ENCODE measurements at regions not wholly inside any gene's neighbourhood (a gene's known extent, or its start where the extent isn't known, plus 50 kb on each side); places are given as distances from the start of the nearest gene placed in this dataset.

DNA sequence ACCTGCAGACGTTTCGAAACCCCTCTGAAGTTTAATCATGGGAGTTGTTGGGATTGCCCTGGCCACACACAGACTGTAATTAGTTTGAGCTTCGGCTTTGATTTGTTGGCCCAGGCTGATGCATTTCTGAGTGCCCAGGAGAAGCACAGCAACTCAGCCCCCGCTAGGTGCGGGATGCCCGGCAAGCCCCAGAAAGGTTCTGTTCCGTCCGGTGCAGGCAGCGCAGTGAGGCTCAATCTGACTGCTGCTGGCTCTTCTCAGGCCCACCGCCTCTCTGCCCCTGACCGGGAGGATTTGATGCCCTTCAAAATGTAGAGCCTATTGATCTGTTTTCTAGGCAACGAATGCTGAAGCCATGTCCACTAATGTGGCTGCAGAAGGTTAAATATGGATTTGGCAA is 73.4 kb upstream of the TAF11L2 start:
- FAIRE-seq (no peak), DNase-seq (no peak), ATAC-seq (no peak)
- Histone ChIP-seq H3K27ac (no peak overlapping the region), H3K4me1 (no peaks in the 10 kb centered on the region), H3K4me3 (no peak overlapping the region), H3K27me3 (no peaks in the 10 kb centered on the region), H3K36me3 (no peaks in the 10 kb centered on the region), H3K9me3 (no peaks in the 10 kb centered on the region)
- intact Hi-C loops (cut with DNase I): no loop called here
- TF ChIP-seq, protein P1, sequence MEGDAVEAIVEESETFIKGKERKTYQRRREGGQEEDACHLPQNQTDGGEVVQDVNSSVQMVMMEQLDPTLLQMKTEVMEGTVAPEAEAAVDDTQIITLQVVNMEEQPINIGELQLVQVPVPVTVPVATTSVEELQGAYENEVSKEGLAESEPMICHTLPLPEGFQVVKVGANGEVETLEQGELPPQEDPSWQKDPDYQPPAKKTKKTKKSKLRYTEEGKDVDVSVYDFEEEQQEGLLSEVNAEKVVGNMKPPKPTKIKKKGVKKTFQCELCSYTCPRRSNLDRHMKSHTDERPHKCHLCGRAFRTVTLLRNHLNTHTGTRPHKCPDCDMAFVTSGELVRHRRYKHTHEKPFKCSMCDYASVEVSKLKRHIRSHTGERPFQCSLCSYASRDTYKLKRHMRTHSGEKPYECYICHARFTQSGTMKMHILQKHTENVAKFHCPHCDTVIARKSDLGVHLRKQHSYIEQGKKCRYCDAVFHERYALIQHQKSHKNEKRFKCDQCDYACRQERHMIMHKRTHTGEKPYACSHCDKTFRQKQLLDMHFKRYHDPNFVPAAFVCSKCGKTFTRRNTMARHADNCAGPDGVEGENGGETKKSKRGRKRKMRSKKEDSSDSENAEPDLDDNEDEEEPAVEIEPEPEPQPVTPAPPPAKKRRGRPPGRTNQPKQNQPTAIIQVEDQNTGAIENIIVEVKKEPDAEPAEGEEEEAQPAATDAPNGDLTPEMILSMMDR (IDR thresholded peaks at IDR 0.05): no peak
- WGBS, 2 donors: 56 to 67% methylated on average over 12 of the region's 12 CpGs

DNA sequence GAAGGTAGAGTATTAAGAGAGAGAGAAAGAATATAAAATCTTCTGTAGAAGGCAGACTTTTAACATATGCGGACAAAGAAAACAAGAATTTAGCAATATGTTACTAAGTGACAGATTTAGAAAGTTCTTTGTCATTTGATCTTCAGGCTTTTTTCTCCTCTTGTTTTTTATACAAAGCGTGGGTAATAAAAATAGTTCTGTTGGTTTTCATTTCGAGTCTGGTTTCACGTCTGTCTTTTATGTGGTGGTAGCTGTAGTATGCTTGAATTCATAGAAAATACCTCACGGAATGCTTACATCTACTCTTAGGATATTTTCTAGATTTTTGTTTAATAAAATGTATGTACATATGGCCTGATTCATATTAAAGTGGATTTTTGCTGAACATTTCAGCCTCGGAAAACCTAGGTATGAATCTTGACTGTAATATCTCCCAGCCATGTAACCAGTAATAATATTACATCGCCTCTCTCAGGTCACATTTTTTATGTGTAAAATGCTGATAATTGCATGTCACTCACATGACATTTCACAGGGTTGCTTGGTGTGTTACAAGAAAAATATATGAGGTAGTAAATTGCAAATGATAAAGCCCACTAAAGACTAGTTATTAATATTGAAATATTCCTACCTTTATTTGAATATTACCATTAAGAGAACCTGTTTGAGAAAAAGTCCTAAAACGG is 72.5 kb upstream of the TAF11L2 start:
- H3K27me3 ChIP-seq: no peaks in the 10 kb centered on the region
- no peak overlapping the region for H3K4me3 ChIP-seq
- DNase-seq (no peak), FAIRE-seq (no peak), ATAC-seq (no peak)
- intact Hi-C loops (cut with DNase I): no loop called here
- H3K27ac ChIP-seq: no peak overlapping the region
- H3K9me3 ChIP-seq: no peaks in the 10 kb centered on the region
- H3K36me3 ChIP-seq: no peaks in the 10 kb centered on the region
- TF ChIP-seq, protein P1 (IDR thresholded peaks at IDR 0.05): no peak
- H3K4me1 ChIP-seq: no peaks in the 10 kb centered on the region
- WGBS, 2 donors: 50 to 57% methylated on average over 8 of the region's 8 CpGs

DNA sequence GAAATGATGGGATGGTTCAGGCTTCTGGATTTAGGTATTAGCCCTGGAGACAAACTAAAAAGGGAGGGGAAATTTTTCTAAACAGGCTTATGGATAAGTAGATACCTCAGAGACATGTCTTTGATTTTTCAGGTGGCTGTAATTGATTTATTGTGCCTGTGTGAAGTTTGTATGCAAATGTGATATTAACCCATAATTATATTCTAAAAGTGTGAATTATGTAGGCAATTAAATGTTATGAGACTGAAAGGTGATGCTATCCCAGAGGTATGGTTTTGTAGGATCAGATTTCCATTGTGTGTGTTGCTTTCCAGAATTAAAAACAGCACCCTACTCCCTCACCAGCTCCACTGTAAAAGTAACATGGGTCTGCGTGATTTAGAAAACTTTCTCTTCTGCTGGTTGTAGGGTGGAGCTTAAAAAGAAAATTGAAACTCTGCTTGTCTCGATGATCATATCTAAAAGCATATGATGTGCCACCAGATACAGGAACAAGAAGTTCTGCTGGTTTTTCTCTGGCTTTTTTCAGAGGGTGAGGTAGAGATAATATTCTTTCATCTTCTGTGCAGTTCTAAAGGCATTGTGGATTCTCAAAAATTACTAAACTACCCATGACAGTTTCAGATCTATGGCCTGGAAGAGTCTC is 71.8 kb upstream of the TAF11L2 start:
- Histone ChIP-seq H3K36me3 (no peaks in the 10 kb centered on the region), H3K9me3 (no peaks in the 10 kb centered on the region), H3K27me3 (no peaks in the 10 kb centered on the region), H3K4me1 (no peaks in the 10 kb centered on the region), H3K4me3 (no peak overlapping the region), H3K27ac (no peak overlapping the region)
- no peak for FAIRE-seq
- ATAC-seq: no peak
- intact Hi-C loops (cut with DNase I): no loop called here
- TF ChIP-seq, protein P1 (IDR thresholded peaks at IDR 0.05): no peak
- DNase-seq: no peak
- WGBS, 2 donors: 39 to 59% methylated on average over 2 of the region's 2 CpGs

DNA sequence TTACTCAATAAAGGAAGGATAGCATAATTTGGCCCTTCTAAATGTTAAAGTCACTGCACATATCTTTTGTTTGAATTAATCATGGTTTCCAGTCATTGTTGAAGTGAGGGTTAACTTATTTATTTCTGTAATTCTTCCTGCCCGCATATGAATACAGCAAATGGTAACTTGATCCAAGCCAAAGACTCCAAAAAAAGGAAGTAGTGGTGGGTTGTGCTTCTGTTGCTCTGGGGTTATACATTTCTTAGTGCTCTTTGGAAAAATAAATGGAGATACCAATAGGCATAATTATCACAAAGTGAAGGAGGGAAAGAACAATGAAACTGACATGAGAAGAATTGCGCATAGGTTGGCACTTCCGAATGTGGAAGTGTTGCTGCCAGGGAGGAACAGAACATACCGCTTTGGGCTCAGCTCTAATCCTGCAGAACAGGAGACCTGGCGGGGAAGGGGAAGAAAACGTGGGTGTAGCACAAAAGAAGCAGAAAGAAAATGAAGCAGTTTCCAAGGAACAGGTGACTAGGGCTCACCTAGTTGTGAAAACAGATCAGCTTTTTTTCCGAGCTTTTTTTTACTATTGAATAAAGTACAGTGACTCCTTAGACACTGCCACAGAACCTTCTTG is 69.7 kb upstream of the TAF11L2 start:
- H3K27me3 ChIP-seq: no peaks in the 10 kb centered on the region
- no peaks in the 10 kb centered on the region for H3K4me1 ChIP-seq
- FAIRE-seq: no peak
- TF ChIP-seq, protein P1 (IDR thresholded peaks at IDR 0.05): no peak
- no peak overlapping the region for H3K4me3 ChIP-seq
- intact Hi-C loops (cut with DNase I): no loop called here
- WGBS, 2 donors: 60 to 68% methylated on average over 7 of the region's 7 CpGs
- H3K9me3 ChIP-seq: no peaks in the 10 kb centered on the region
- no peak for DNase-seq
- H3K36me3 ChIP-seq: no peaks in the 10 kb centered on the region
- no peak overlapping the region for H3K27ac ChIP-seq
- ATAC-seq: no peak

DNA sequence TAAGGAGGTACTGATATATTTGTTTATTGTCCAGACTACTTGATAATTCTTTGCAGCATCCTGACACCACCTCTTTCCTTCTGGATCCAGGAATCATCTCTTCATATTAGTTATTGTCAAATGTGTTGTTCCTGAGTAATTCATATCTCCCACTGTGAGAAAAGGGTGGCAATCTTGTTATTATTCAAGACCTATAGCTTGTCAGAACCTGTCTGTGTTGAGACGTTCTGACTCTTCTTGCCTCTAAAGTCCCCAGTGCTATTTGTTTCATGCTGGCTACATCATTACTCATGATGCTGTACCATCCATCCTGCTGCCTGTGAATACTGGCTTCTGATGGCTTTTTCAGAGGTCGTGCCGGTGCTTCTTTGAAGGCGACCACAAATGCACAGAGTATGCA is 68.7 kb upstream of the TAF11L2 start:
- Histone ChIP-seq H3K36me3 (no peaks in the 10 kb centered on the region), H3K27ac (no peak overlapping the region), H3K9me3 (no peaks in the 10 kb centered on the region), H3K4me1 (no peaks in the 10 kb centered on the region), H3K27me3 (no peaks in the 10 kb centered on the region), H3K4me3 (no peak overlapping the region)
- DNase-seq: no peak
- TF ChIP-seq, protein P1 (IDR thresholded peaks at IDR 0.05): no peak
- ATAC-seq: no peak
- 66 to 74% methylated on average over 4 of the region's 4 CpGs for WGBS, 2 donors
- no peak for FAIRE-seq
- intact Hi-C loops (cut with DNase I): no loop called here

Data from pancreas (tissue), 10 donors.